ENCODE measurements at regions not wholly inside any gene's neighbourhood (a gene's known extent, or its start where the extent isn't known, plus 50 kb on each side); places are given as distances from the start of the nearest gene placed in this dataset.
"Not testable (repeated sequence)": the region's sequence is repeated elsewhere in the genome, so short reads cannot be mapped to it uniquely, and the experiment has no call there.

- DNase-seq: not testable (repeated sequence)
Observed at GRCh38 chr2:129570812-129571211, 408.7 kb upstream of the RAB6C start.

- peak; percentile 44 for DNase-seq
Observed at GRCh38 chr2:129575431-129575830, 404.0 kb upstream of the RAB6C start.

- DNase-seq: no peak
Observed at GRCh38 chr2:129575880-129576279, 403.6 kb upstream of the RAB6C start.

- peak; percentile 57 for DNase-seq
Observed at GRCh38 chr2:129580001-129580400, 399.5 kb upstream of the RAB6C start.

GRCh38 chr2:129585760-129586159 lies 393.7 kb upstream of the RAB6C start:
- DNase-seq: no peak

GRCh38 chr2:129587426-129588064 lies 391.9 kb upstream of the RAB6C start:
- no peak for DNase-seq

- no peak for DNase-seq
Observed at GRCh38 chr2:129604560-129604959, 374.9 kb upstream of the RAB6C start.

GRCh38 chr2:129605646-129606045 lies 373.8 kb upstream of the RAB6C start:
- no peak for DNase-seq

- DNase-seq: no peak
Observed at GRCh38 chr2:129606496-129607270, 372.8 kb upstream of the RAB6C start.

GRCh38 chr2:129609224-129609623 lies 370.2 kb upstream of the RAB6C start:
- no peak for DNase-seq

- no peak for DNase-seq
Observed at GRCh38 chr2:129610766-129611165, 368.7 kb upstream of the RAB6C start.

- peak; percentile 90 for DNase-seq
Observed at GRCh38 chr2:129611471-129611870, 368.0 kb upstream of the RAB6C start.

GRCh38 chr2:129619471-129619870 lies 360.0 kb upstream of the RAB6C start:
- DNase-seq: peak; percentile 81

GRCh38 chr2:129620411-129620810 lies 359.1 kb upstream of the RAB6C start:
- DNase-seq: no peak

GRCh38 chr2:129623783-129624182 lies 355.7 kb upstream of the RAB6C start:
- DNase-seq: no peak

- no peak for DNase-seq
Observed at GRCh38 chr2:129627437-129627836, 352.0 kb upstream of the RAB6C start.

GRCh38 chr2:129636692-129637091 lies 342.8 kb upstream of the RAB6C start:
- DNase-seq: no peak

- DNase-seq: no peak
Observed at GRCh38 chr2:129641371-129641770, 338.1 kb upstream of the RAB6C start.

GRCh38 chr2:129642526-129643043 lies 336.9 kb upstream of the RAB6C start:
- DNase-seq: no peak

- no peak for DNase-seq
Observed at GRCh38 chr2:129645335-129645734, 334.1 kb upstream of the RAB6C start.

- no peak for DNase-seq
Observed at GRCh38 chr2:129646107-129646506, 333.4 kb upstream of the RAB6C start.

GRCh38 chr2:129653246-129653645 lies 326.2 kb upstream of the RAB6C start:
- DNase-seq: no peak

GRCh38 chr2:129654331-129654730 lies 325.1 kb upstream of the RAB6C start:
- no peak for DNase-seq

- no peak for DNase-seq
Observed at GRCh38 chr2:129656081-129656598, 323.3 kb upstream of the RAB6C start.

All from NCI-H2171 treated with DMSO at 0.1 percent for 48 hours (cell line).